HG02852 (cell line): ENCODE measurements at regions not wholly inside any gene's neighbourhood (a gene's known extent, or its start where the extent isn't known, plus 50 kb on each side); places are given as distances from the start of the nearest gene placed in this dataset.
"Not testable (repeated sequence)": the region's sequence is repeated elsewhere in the genome, so short reads cannot be mapped to it uniquely, and the experiment has no call there.

ENCODE experiments used
- ATAC-seq: cut with Tn5 transposase; IDR thresholded peaks from one replicate; pipeline ENCODE4 v1.9.1; 2021; ENCODE audit warnings: mild to moderate bottlenecking, moderate library complexity; ENCODE audit not compliant: unreplicated experiment

DNA sequence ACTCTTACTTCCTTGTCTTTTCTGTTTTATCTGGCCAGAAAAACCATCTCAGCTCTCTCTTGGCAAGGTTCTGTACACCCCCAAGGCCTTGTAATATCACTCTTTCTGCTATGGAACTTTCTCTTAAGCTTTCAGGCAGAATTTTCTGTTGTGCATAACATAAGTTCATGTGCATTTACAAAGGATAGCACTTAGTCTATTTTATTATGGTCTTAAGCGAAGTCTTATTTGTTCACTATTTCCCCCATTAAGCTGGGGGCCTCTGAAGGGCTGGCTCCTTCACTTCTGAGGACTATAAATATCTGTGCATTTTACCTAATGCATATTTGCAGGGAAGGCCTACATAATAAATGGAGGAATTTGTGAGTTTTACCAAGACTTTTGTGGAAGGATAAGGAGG lies 1393.4 kb downstream of the FAM181B start:
- ATAC-seq, result no peak

DNA sequence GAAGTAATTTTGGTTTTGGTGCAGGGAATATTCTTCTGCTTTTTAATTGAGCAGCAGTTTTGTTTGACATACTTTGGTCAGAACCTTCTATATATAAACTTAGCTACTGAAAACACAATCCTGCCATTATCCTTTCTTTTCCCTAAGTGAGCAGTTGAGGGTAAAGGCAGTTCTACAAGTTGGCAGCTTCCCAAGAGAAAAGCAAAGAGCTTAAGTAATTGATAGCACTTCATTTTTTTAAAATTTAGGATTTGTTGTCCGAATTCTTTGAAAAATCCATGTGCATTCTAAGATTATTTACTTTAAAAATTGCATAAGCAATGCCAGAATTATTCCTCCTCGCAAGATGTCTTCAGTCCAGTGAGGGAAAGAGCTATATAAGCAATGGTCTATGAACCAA lies 1394.1 kb downstream of the FAM181B start:
- no peak for ATAC-seq

DNA sequence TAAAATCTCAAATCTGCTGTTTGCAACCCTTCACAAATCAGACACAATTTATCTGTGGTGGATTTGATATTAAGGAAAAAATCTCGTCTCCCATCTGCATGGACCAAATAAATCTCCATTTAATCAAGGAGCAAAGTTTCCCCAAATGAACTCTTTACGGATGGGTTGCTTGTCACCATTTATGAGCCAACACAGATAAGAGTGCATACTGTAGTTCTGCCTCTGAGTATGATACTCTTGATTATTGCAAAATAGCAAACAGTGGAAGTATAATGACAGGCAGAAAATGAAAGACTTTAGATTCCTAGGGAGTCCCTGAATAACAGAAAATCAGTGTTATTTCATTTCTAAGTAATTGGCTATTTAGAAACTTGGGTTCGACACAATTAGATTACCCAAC lies 1395.9 kb downstream of the FAM181B start:
- ATAC-seq, result no peak

DNA sequence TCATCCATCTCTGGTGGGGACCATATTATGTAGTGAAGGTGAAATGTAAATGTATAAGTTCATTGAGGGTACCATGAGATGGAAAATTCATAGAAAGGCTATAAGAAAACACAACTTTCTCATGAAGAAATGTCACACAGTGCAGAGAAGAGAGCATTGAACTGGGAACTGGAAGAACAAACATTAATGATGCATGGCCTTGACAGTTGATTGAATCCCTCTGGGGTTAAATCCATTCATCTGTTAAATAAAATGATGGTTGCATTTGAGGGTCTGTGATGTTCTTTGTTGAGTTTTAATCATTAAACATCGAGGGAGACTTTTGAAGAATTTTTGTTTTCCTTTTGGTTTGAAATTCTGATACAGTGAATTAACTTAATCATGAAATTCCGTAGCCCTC lies 1401.4 kb downstream of the FAM181B start:
- ATAC-seq, result no peak

DNA sequence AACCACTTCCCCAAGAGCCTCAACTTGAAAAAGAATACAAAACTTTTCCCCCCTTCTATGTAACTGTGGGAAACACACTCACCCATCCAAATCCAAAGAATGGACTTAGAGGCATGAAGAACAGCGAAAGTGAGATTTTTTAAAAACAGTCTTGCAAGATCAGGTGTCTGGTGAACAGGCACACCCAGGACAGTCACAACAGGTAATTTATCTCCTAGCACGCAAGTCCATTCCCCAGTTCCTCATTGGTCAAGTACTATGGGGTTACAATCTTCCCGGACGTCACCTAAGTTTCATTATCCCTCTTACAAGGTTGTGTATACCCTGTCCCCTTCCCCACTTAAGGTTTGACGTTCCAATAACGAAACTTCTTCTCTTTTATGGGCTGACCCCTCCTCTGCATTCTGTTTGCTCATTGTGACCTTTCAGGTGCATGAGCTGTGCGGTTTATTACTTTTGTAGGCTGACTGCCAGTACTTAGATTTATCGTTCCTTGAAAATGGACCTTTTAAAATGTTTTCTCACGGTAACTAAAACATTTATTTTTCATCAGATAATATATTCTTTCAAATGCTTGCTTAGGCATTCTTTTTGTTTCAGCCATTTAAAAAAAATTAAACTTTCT lies 1401.9 kb downstream of the FAM181B start:
- no peak for ATAC-seq

DNA sequence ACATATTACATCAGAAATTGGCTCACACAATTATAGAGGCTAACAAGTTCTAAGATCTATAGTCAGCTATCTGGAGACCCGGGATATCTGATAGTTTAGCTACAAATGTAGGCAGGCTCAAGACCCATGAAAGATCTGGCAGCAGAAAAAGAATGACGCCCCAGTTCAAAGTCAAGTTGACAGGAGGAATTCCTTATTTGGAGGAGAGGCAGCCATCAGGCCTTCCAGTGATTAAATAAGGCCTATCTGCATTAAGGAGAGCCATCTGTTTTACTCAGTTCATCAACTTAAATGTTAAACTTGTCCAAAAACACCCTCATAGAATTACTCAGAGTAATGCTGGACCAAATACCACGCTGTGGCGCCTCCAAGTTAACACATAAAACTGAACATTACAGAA lies 1402.6 kb downstream of the FAM181B start:
- ATAC-seq, result no peak

DNA sequence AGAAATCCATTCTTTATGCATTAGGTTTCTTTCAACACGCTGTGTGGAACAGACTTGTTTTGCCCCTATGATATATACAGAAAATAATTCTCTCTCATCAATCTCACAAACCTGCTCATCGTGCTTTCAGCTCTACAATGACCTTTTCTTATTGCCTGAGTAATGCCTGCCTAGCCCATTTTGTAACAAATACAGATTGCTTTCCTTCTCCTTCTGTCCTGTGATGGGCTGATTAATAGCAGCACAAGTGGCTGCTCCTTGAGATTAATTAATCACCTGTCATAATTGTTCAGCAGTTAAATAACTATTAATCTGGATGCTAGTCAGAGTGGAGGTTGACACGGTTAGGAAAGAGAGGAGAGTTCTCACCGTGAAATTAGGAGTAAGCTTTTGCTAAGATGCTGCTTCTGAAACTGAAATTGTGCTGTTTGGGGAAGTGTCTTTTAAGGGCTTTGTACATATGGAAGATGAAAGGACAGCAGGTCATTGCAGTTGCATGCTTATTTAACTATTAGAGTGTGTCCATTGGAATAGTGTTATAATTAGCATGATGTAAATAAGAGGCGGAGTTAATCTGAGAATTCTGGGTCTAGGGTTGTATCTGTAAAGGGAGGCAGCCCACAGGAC lies 1430.5 kb downstream of the FAM181B start:
- ATAC-seq, result no peak

DNA sequence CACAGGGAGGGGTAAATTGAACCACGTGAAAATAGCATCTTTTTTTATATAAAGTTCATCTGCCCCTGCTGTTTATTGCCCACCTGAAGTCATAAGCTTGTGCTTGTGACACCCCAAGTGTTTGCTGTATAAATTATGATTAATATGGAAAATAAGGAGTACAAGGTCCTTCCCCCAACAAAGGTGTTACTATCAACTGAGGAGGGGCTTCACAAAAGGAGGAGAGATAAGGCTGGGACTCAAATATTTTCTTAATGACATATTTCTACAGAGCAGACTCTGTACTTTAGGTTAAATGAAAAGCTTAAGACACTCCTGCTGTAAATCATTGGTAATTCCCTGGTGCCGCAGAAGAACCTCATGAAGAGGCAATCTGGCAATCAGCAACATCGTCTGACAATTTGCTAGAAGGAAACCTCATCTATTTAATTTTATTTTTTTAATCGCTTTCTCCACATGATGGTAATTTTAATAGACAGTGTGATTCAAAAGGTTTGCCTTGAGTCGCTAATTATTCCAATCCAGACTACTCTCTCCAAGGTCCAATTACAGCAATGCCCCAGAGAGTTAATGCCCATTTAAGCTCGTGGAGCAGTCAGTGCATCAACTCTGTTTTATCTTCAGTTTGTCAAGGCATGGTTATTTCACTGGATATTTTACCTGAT lies 1432.4 kb downstream of the FAM181B start:
- no peak for ATAC-seq

DNA sequence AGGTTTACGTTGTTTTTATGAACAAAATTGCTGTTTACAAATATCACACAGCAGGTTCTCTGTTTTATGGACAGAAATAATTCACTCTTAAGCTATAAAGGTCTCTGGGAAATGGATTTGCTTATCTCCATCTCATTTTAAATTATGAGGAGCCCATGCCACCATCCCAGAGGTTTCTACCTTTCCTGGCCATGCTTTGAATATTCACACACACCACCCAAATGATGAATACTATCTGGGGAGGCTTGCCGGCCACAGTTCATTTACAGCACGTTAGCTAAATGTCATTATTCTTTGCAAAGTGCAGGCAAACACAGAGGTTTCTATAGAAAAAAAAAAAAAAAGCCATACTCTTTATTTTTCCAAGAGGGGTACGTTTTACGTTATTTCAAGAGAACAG lies 1446.7 kb downstream of the FAM181B start:
- ATAC-seq, result no peak

DNA sequence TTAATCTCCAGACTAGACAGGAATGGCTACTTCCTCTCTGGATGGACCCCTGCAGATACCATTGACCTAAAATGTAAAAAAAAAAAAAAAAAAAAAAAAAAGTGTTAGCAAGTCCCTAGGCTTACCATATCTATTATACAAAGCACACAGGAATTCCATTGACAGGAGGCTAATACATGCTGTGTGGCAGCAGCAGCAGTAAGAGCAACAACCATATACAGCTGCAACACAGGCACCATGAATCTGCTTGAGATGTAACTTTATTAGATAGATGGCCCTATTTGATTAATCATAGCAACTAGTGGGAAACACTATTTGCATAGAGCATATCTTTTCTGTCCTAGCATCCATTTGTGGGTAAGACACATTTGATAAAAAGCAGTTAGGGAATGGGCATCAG lies 1447.1 kb downstream of the FAM181B start:
- ATAC-seq, result no peak

DNA sequence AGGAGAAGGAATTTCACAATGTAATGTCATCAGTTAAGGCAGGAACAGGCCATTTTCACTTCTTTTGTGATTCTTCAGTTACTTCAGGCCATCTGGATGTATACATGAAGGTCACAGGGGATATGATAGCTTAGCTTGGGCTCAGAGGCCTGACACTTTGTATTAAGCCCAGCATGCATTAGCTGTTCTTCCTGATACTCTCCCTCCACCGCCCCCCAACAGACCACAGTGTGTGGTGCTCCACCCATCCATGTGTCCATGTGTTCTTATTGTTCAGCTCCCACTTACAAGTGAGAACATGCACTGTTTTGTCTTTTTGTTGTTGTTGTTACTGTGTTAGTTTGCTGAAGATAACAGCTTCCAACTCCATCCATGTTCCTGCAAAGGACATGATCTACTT lies 1453.4 kb downstream of the FAM181B start:
- ATAC-seq, result not testable (repeated sequence)

DNA sequence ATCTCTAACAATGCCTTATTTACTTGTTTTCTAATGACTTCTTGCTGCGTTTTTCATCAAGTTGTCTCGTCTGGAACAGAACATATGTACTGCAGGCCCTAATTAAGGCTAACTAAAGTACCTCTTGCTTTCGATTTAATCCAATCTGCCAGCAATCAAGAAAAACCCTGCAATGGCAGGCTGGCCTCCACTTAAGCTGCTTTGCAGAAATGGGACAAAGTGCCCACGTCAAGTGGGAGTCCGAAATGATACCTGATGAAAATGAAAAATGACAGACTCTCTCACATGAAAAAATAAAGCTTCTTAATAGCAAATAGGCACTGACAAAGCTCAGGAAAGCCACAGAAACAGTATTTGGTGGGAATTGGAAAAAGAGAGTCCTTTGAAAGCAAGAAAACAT lies 1454.7 kb downstream of the FAM181B start:
- no peak for ATAC-seq

DNA sequence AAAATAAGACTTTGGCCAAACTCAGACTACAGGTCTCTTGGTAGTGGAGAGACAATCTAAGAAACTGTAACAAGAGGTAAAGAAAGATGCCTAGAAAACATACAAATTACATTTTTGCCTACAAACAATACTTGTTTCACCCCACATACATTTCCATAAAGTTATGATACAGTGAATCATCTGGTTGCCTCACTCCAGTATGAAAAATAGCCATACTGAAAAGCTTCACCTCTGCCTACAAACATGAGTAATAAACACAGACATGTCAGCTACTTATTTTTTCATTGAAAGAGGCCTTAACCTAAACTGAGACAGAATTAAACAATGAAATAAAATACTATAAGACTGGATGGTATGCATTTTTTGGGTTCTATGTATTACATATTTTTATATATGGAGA lies 1463.0 kb downstream of the FAM181B start:
- no peak for ATAC-seq

DNA sequence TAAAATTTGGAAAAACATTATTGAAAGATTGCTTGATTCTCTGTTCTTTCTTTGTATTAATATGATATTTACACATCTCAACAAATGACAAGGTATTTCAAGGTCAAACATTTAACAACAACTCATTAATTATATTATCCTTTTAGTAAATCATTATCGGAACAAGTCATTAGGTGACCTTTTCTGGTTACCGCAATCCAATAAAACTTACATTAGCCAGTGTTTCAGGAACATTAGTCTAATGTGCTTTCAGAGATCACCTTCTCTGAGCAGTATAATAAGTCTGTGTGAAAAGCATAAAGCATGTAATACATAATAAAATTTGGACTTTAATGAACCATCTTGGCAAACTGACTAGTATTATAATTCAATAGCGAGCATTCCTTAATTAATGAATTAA lies 1466.4 kb downstream of the FAM181B start:
- ATAC-seq, result no peak

DNA sequence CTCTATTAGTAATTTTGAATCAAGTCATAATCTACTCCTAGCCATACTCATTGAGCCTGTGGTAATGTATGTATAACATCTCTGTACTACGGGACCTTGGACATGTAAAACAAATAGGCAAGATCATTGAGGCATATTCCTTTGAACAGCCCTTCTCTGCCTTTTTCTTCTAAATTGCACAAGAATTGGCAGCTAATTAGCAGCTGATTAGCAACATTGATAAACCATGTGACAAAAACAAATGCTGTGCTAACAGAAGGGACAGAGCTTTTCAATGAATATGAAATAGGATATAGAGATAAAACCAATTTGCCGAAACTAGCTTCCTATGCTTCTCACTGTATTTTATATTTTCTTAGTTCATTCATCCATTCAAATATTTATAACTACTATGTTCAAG lies 1474.2 kb downstream of the FAM181B start:
- no peak for ATAC-seq

DNA sequence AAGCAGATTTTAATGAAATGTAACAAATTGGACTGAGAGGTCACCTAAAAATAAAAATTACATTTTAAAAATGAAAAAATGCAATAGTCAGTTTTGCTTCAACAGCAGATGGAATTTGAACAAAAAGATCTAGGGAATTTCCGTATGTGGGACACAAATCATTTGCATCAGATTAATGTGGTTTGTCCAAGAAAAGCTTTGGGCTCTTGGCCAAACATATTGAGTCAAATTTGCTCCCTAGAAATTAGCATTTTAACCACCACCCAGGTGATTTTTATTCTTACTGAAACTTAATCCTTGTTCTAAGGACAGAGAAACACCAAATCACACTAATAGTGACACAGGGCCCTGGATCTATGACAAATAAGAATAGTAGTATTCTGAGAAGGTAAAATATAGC lies 1477.8 kb downstream of the FAM181B start:
- no peak for ATAC-seq

DNA sequence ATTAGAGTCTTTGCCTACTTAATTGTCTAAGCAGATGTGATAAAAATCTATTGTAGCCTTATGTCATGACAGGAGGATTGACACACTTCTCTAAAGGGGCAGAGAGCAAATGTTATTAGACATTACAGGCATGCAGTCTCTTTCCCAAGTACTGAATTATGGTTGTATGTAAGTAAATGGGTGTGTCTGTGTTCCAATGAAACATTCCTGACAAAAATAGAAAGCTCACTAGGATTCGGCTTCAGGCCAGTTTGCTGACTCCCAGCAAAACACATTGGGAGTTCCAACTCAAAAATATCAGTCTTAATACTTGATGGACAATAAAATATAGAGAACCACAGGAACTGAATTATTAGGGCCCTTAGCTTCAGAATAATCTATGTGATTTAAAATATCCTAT lies 1480.4 kb downstream of the FAM181B start:
- ATAC-seq, result no peak

DNA sequence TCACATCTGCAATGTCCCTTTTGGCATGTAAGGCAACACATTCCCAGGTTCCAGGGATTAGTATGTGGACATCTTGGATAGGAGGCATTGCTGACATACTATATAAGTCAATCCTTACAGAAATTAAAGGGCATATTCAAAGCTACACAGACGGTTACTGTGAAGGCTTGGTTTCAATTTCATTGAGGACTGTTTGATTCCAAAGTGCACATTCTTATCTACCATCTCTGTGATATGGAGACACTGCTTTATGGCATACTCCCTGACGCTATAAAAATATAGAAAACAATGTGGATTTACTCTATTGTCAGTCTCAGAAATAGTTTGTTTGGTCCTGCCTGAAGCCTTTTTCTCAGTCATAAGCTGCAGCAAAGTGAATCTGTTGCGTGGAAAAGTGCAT lies 1486.7 kb downstream of the FAM181B start:
- no peak for ATAC-seq

DNA sequence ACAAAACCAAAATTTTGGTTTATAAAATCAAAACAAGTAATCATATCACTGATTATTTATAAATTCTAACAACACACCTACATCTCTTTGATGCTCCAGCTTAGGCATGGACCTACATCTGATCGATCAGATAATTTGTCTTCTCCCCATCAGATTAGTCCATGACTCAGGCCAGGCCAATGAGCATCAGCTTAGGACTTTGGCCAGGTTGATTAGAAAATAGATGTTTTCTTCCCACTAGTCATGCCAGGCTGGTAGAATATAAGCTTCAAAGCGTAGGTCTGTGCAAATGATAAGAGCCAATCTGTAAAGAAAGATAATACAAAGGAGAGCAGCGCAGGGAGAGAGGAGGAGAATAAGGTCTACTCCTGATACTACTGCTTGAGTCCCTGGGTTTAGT lies 1487.9 kb downstream of the FAM181B start:
- no peak for ATAC-seq

DNA sequence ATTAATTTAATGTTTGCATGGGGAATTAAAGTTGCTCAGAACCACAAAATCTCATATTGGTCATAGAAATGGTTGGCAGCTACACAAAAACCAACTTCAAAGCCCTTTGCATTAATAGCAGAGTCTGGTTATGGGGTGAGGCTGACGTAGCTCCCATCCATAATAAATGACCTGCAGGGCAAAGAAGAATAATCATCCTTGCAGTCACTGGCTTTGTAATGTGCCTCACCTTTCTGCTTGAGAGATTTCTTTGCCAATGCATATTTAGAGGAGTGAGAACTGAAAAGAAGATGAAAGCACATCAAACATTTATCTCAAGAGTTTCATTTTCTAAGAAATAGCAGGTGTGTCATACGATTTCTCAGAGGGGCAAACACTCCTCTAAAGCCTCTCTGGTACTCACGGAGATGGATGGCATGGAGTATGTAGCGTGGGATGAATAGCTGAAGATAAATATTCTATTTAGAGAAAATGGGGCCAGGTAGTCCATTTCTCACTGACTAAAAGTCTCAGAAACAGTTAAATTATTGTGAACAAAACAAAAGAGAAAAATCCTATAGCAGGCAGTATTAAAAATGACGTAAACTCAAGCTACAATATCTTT lies 1491.9 kb downstream of the FAM181B start:
- ATAC-seq, result no peak

DNA sequence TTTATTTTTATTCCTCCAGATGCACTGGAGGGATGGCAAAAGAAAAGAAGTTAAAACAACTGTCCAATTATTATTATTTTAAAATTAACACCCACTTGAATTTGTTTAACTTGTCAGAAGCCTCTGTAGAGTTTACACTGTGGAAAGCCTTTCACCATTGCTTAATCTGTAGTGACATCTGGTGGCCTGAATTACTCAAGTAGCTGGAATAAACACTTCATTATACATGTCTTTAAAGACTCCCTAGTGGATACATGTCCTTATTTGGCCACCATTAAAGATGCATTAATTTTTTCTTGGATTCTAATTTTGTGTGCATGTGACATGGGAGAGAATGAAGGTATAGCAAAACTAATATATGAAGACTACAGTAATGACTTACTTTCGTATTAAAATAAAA lies 1496.5 kb downstream of the FAM181B start:
- peak; percentile 43 for ATAC-seq

DNA sequence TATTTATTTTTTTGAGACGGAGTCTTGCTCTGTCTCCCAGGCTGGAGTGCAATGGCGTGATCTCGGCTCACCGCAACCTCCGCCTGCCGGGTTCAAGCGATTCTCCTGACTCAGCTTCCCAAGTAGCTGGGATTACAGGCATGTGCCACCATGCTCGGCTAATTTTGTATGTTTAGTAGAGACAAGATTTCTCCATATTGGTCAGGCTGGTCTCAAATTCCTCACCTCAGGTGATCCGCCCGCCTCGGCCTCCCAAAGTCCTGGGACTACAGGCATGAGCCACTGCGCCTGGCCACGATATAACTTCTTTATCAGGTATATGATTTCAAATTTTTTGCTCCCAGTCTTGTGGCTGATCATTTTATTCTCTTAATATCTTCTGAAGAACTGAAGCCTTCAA lies 1506.3 kb downstream of the FAM181B start:
- not testable (repeated sequence) for ATAC-seq
